Tibial nerve (tissue), 4 donors: ENCODE measurements at regions not wholly inside any gene's neighbourhood (a gene's known extent, or its start where the extent isn't known, plus 50 kb on each side); places are given as distances from the start of the nearest gene placed in this dataset.

Experiments
- CTCF ChIP-seq, 5 experiments: fragments of 200-600 bp in 3 of 5; fragments of 450-650 bp in 2 of 5; sonication (generic) in 3 of 5; IDR thresholded peaks; one replicate each; pipeline ENCODE4 v1.5.1; 2016 to 2019; ENCODE audit warnings: antibody characterized with exemption in 5 of 5, mild to moderate bottlenecking in 3 of 5, moderate library complexity in 2 of 5
- EP300 ChIP-seq, 2 donors: sonication (generic); formaldehyde crosslinking; IDR thresholded peaks; one replicate each; pipeline ENCODE4 v1.6.1; 2017; ENCODE audit warnings: antibody characterized with exemption in 2 of 2, mild to moderate bottlenecking in 1 of 2
- POLR2A ChIP-seq, 2 donors: fragments of 450-650 bp; IDR thresholded peaks; one replicate each; pipeline ENCODE4 v1.6.1; 2017; ENCODE audit warnings: antibody characterized with exemption in 2 of 2, mild to moderate bottlenecking in 2 of 2, moderate library complexity in 2 of 2

GRCh38 chr13:99778500-99778899 is 193.1 kb downstream of the ZIC5 start:
- TF ChIP-seq CTCF (IDR thresholded peaks at IDR 0.05) (no peak), POLR2A (IDR thresholded peaks at IDR 0.05) (no peak), EP300 (IDR thresholded peaks at IDR 0.05) (no peak)
